NCI-H2196 treated with DMSO at 0.1 percent for 48 hours (cell line): ENCODE measurements at regions not wholly inside any gene's neighbourhood (a gene's known extent, or its start where the extent isn't known, plus 50 kb on each side); places are given as distances from the start of the nearest gene placed in this dataset.

Experiments
- DNase-seq: peaks from one replicate; lab custom pipeline; 2025; ENCODE audit not compliant: unreplicated experiment; lab: John Stamatoyannopoulos, UW

- DNase-seq, result no peak
These were observed 656.7 kb downstream of the AJAP1 start for GRCh38 chr1:5311147-5311546.

- DNase-seq, result no peak
These were observed 653.8 kb downstream of the AJAP1 start for GRCh38 chr1:5308249-5308648.

- no peak for DNase-seq
These were observed 650.3 kb downstream of the AJAP1 start for GRCh38 chr1:5304702-5305101.

- DNase-seq, result no peak
These were observed 644.0 kb downstream of the AJAP1 start for GRCh38 chr1:5298376-5298775.

- DNase-seq, result peak; percentile 66
These were observed 643.5 kb downstream of the AJAP1 start for GRCh38 chr1:5297886-5298239.

- DNase-seq, result peak; percentile 92
These were observed 642.9 kb downstream of the AJAP1 start for GRCh38 chr1:5297180-5297885.

GRCh38 chr1:5296557-5297179, 642.3 kb downstream of the AJAP1 start:
- no peak for DNase-seq

GRCh38 chr1:5296095-5296494, 641.7 kb downstream of the AJAP1 start:
- DNase-seq, result no peak

- DNase-seq, result no peak
These were observed 637.5 kb downstream of the AJAP1 start for GRCh38 chr1:5291889-5292288.

GRCh38 chr1:5287178-5288150, 633.1 kb downstream of the AJAP1 start:
- DNase-seq, result no peak

- no peak for DNase-seq
These were observed 631.8 kb downstream of the AJAP1 start for GRCh38 chr1:5286244-5286643.

GRCh38 chr1:5274527-5274926, 620.1 kb downstream of the AJAP1 start:
- DNase-seq, result no peak

- DNase-seq, result no peak
These were observed 619.0 kb downstream of the AJAP1 start for GRCh38 chr1:5273280-5274003.

GRCh38 chr1:5272325-5272724, 617.9 kb downstream of the AJAP1 start:
- no peak for DNase-seq

GRCh38 chr1:5271264-5271663, 616.9 kb downstream of the AJAP1 start:
- peak; percentile 86 for DNase-seq

GRCh38 chr1:5269901-5270300, 615.5 kb downstream of the AJAP1 start:
- no peak for DNase-seq

- DNase-seq, result no peak
These were observed 613.3 kb downstream of the AJAP1 start for GRCh38 chr1:5267603-5268235.

- no peak for DNase-seq
These were observed 611.1 kb downstream of the AJAP1 start for GRCh38 chr1:5265438-5266075.

- no peak for DNase-seq
These were observed 610.1 kb downstream of the AJAP1 start for GRCh38 chr1:5264476-5264875.

GRCh38 chr1:5256793-5257192, 602.4 kb downstream of the AJAP1 start:
- DNase-seq, result no peak
